MCF 10A (cell line): ENCODE measurements at regions not wholly inside any gene's neighbourhood (a gene's known extent, or its start where the extent isn't known, plus 50 kb on each side); places are given as distances from the start of the nearest gene placed in this dataset.

Experiments
- BruUV-seq: library from RNA; stranded (reverse); fragments of 400-500 nt; replicated peaks from 2 replicates; lab custom pipeline; 2021; lab: Mats Ljungman, UMichigan
- CTCF ChIA-PET: fragments of 300-600 bp; sonication (Branson Sonifier 250); formaldehyde crosslinking; extraction: SDS; loops from one replicate; lab custom pipeline; 2021; ENCODE audit warnings: antibody characterized with exemption, inconsistent platforms; lab: Yijun Ruan, JAX
- POLR2A ChIA-PET: fragments of 300-600, 350-650 bp; sonication (Branson Sonifier 250); formaldehyde crosslinking; extraction: SDS; loops from one replicate; lab custom pipeline; 2020; ENCODE audit warnings: antibody characterized with exemption, inconsistent platforms; lab: Yijun Ruan, JAX
- DNase-seq: peaks from one replicate; pipeline ENCODE4 v3.0.0-alpha.2; 2018; ENCODE audit not compliant: unreplicated experiment
- H3K27ac Mint-ChIP-seq: one replicate; pipeline ENCODE4 v1.8.0; 2022; ENCODE audit warnings: mild to moderate bottlenecking, low read depth, mixed read lengths; ENCODE audit not compliant: unreplicated experiment
- H3K27me3 Mint-ChIP-seq: one replicate; pipeline ENCODE4 v1.8.0; 2022; ENCODE audit warnings: mixed read lengths; ENCODE audit not compliant: insufficient read depth, unreplicated experiment
- H3K36me3 Mint-ChIP-seq: one replicate; pipeline ENCODE4 v1.8.0; 2022; ENCODE audit warnings: mild to moderate bottlenecking, moderate library complexity, mixed read lengths; ENCODE audit not compliant: insufficient read depth, unreplicated experiment
- H3K4me1 Mint-ChIP-seq: one replicate; pipeline ENCODE4 v1.8.0; 2022; ENCODE audit warnings: mixed read lengths; ENCODE audit not compliant: insufficient read depth, unreplicated experiment
- H3K4me3 Mint-ChIP-seq: one replicate; pipeline ENCODE4 v1.8.0; 2022; ENCODE audit warnings: mild to moderate bottlenecking, moderate library complexity, mixed read lengths; ENCODE audit not compliant: unreplicated experiment
- H3K9me3 Mint-ChIP-seq: one replicate; pipeline ENCODE4 v1.8.0; 2022; ENCODE audit warnings: mixed read lengths; ENCODE audit not compliant: unreplicated experiment
- CTCF ChIP-seq: fragments of 200-600 bp; IDR thresholded peaks from one replicate; pipeline ENCODE4 v1.8.0; 2022; ENCODE audit warnings: antibody characterized with exemption, mild to moderate bottlenecking; ENCODE audit not compliant: unreplicated experiment
- intact Hi-C: fragments of 100-400 bp; cut with micrococcal nuclease; formaldehyde crosslinking; loops from 2 replicates; pipeline ENCODE4 v1.14.1; 2022

- TF ChIP-seq CTCF, result no peak
- CTCF ChIA-PET, result interaction anchor here (0.6 kb wide), 1 partner anchor 113 kb away, joined by 3 read pairs; no protein-coding TSS in a partner anchor
- no peak overlapping the region for H3K4me3 Mint-ChIP-seq
- H3K27ac Mint-ChIP-seq, result no peak overlapping the region
- POLR2A ChIA-PET, result no interaction called here
- H3K4me1 Mint-ChIP-seq, result peaks cover 8% of the 10 kb centered on the region
- no peak for DNase-seq
- intact Hi-C loops, result no loop called here
- H3K36me3 Mint-ChIP-seq, result no peaks in the 10 kb centered on the region
- no peaks in the 10 kb centered on the region for H3K9me3 Mint-ChIP-seq
- BruUV-seq, result no TSS peak
- no peaks in the 10 kb centered on the region for H3K27me3 Mint-ChIP-seq
These were observed 78.4 kb upstream of the ABCA12 start for GRCh38 chr2:215216806-215217205.

GRCh38 chr2:215215637-215216036, 77.2 kb upstream of the ABCA12 start:
- intact Hi-C loops, result no loop called here
- Mint-ChIP-seq H3K4me1 (peaks cover 8% of the 10 kb centered on the region), H3K36me3 (no peaks in the 10 kb centered on the region), H3K4me3 (no peak overlapping the region), H3K27me3 (no peaks in the 10 kb centered on the region), H3K27ac (no peak overlapping the region), H3K9me3 (no peaks in the 10 kb centered on the region)
- no peak for DNase-seq
- no TSS peak for BruUV-seq
- ChIA-PET POLR2A (no interaction called here), CTCF (no interaction called here)
- no peak for TF ChIP-seq CTCF

GRCh38 chr2:215210082-215210481, 71.7 kb upstream of the ABCA12 start:
- H3K36me3 Mint-ChIP-seq, result no peaks in the 10 kb centered on the region
- no peak for DNase-seq
- no peak for TF ChIP-seq CTCF
- CTCF ChIA-PET, result no interaction called here
- BruUV-seq, result no TSS peak
- POLR2A ChIA-PET, result interaction anchor here (0.6 to 1.4 kb wide), 3 partner anchors 21 to 72 kb away, joined by 3 read pairs; partner anchors contain the start of gene ABCA12
- H3K4me3 Mint-ChIP-seq, result no peak overlapping the region
- intact Hi-C loops, result no loop called here
- no peak overlapping the region for H3K27ac Mint-ChIP-seq
- no peaks in the 10 kb centered on the region for H3K4me1 Mint-ChIP-seq
- H3K9me3 Mint-ChIP-seq, result peaks cover 7% of the 10 kb centered on the region
- H3K27me3 Mint-ChIP-seq, result no peaks in the 10 kb centered on the region

GRCh38 chr2:215207791-215208367, 69.5 kb upstream of the ABCA12 start:
- no peak for DNase-seq
- POLR2A ChIA-PET, result no interaction called here
- CTCF ChIA-PET, result interaction anchor here (0.6 kb wide), 1 partner anchor 28 kb away, joined by 3 read pairs; no protein-coding TSS in a partner anchor
- no peak for TF ChIP-seq CTCF
- BruUV-seq, result no TSS peak
- H3K4me1 Mint-ChIP-seq, result no peaks in the 10 kb centered on the region
- H3K27me3 Mint-ChIP-seq, result no peaks in the 10 kb centered on the region
- H3K9me3 Mint-ChIP-seq, result peaks cover 7% of the 10 kb centered on the region
- no peak overlapping the region for H3K4me3 Mint-ChIP-seq
- no peaks in the 10 kb centered on the region for H3K36me3 Mint-ChIP-seq
- intact Hi-C loops, result no loop called here
- no peak overlapping the region for H3K27ac Mint-ChIP-seq
